Muscle of leg (tissue), 3 donors: ENCODE measurements at regions not wholly inside any gene's neighbourhood (a gene's known extent, or its start where the extent isn't known, plus 50 kb on each side); places are given as distances from the start of the nearest gene placed in this dataset.
A peak's percentile ranks its signal among the peaks of the same experiment; 100 is the strongest.

ENCODE experiments used
- DNase-seq: peaks from one replicate; pipeline ENCODE4 v3.0.0; 2013
- H3K27ac ChIP-seq: one replicate; pipeline ENCODE4 v1.5.1; 2013; ENCODE audit warnings: mild to moderate bottlenecking, low read length, control low read depth
- H3K27me3 ChIP-seq: one replicate; pipeline ENCODE4 v1.6.1; 2013; ENCODE audit warnings: low read length; ENCODE audit not compliant: control insufficient read depth, insufficient read depth
- H3K36me3 ChIP-seq: one replicate; pipeline ENCODE4 v1.6.1; 2013; ENCODE audit warnings: low read length; ENCODE audit not compliant: control insufficient read depth, insufficient read depth
- H3K4me1 ChIP-seq: one replicate; pipeline ENCODE4 v1.6.1; 2013; ENCODE audit warnings: low read length; ENCODE audit not compliant: control insufficient read depth, insufficient read depth
- H3K4me3 ChIP-seq: one replicate; pipeline ENCODE4 v1.5.1; 2013; ENCODE audit warnings: low read length, control low read depth
- H3K9me3 ChIP-seq: replicated peaks from 2 replicates; pipeline ENCODE4 v1.6.1; 2013; ENCODE audit warnings: low read depth, low read length; ENCODE audit not compliant: control insufficient read depth
- WGBS: methylation state at CpG from one replicate; pipeline ENCODE4 v1.1.5; 2013; ENCODE audit warnings: missing lambda C conversion rate; ENCODE audit not compliant: insufficient coverage; 5-methylcytosine and 5-hydroxymethylcytosine counted together

GRCh38 chrX:137297167-137297566 is 263.4 kb upstream of the GPR101 start:
- Histone ChIP-seq H3K9me3 (no peaks in the 10 kb centered on the region), H3K27ac (no peak overlapping the region), H3K4me3 (no peak overlapping the region), H3K27me3 (peaks cover 2% of the 10 kb centered on the region), H3K4me1 (no peaks in the 10 kb centered on the region), H3K36me3 (no peaks in the 10 kb centered on the region)
- WGBS, result 62% methylated on average over 2 of the region's 4 CpGs
- DNase-seq, result no peak

- Histone ChIP-seq H3K9me3 (no peaks in the 10 kb centered on the region), H3K4me1 (no peaks in the 10 kb centered on the region), H3K27ac (no peak overlapping the region), H3K27me3 (peaks cover under 1% of the 10 kb centered on the region), H3K36me3 (no peaks in the 10 kb centered on the region), H3K4me3 (no peak overlapping the region)
- DNase-seq, result no peak
- 34% methylated on average over 2 of the region's 3 CpGs for WGBS
Observed at GRCh38 chrX:137290011-137290410, 256.2 kb upstream of the GPR101 start.

GRCh38 chrX:137287191-137287590 is 253.4 kb upstream of the GPR101 start:
- no peaks in the 10 kb centered on the region for H3K4me1 ChIP-seq
- H3K36me3 ChIP-seq, result no peaks in the 10 kb centered on the region
- peaks cover 2% of the 10 kb centered on the region for H3K27me3 ChIP-seq
- DNase-seq, result no peak
- H3K9me3 ChIP-seq, result no peaks in the 10 kb centered on the region
- H3K4me3 ChIP-seq, result no peak overlapping the region
- H3K27ac ChIP-seq, result no peak overlapping the region
- 100% methylated on average over 1 of the region's 3 CpGs for WGBS

GRCh38 chrX:137286423-137286822 is 252.6 kb upstream of the GPR101 start:
- Histone ChIP-seq H3K4me3 (no peak overlapping the region), H3K36me3 (no peaks in the 10 kb centered on the region), H3K4me1 (no peaks in the 10 kb centered on the region), H3K27ac (no peak overlapping the region), H3K27me3 (peaks cover 2% of the 10 kb centered on the region), H3K9me3 (no peaks in the 10 kb centered on the region)
- no CpG with 5 or more reads among the region's 2 CpGs for WGBS
- no peak for DNase-seq

GRCh38 chrX:137278825-137279224 is 245.0 kb upstream of the GPR101 start:
- no peaks in the 10 kb centered on the region for H3K4me1 ChIP-seq
- no peaks in the 10 kb centered on the region for H3K9me3 ChIP-seq
- H3K4me3 ChIP-seq, result no peak overlapping the region
- H3K27me3 ChIP-seq, result peaks cover 4% of the 10 kb centered on the region
- H3K27ac ChIP-seq, result no peak overlapping the region
- WGBS, result no CpG with 5 or more reads among the region's 4 CpGs
- no peaks in the 10 kb centered on the region for H3K36me3 ChIP-seq
- no peak for DNase-seq

GRCh38 chrX:137263374-137263773 is 229.6 kb upstream of the GPR101 start:
- H3K4me1 ChIP-seq, result no peaks in the 10 kb centered on the region
- no peaks in the 10 kb centered on the region for H3K36me3 ChIP-seq
- H3K4me3 ChIP-seq, result no peak overlapping the region
- no peak overlapping the region for H3K27ac ChIP-seq
- peaks cover 5% of the 10 kb centered on the region for H3K27me3 ChIP-seq
- no peak for DNase-seq
- no CpG with 5 or more reads among the region's 3 CpGs for WGBS
- no peaks in the 10 kb centered on the region for H3K9me3 ChIP-seq

- Histone ChIP-seq H3K27me3 (no peaks in the 10 kb centered on the region), H3K9me3 (no peaks in the 10 kb centered on the region), H3K4me3 (no peak overlapping the region), H3K27ac (no peak overlapping the region), H3K36me3 (no peaks in the 10 kb centered on the region), H3K4me1 (no peaks in the 10 kb centered on the region)
- no peak for DNase-seq
- no CpG with 5 or more reads among the region's 2 CpGs for WGBS
Observed at GRCh38 chrX:137245183-137245582, 211.4 kb upstream of the GPR101 start.

GRCh38 chrX:137236837-137237236 is 203.0 kb upstream of the GPR101 start:
- Histone ChIP-seq H3K4me3 (no peak overlapping the region), H3K4me1 (no peaks in the 10 kb centered on the region), H3K36me3 (no peaks in the 10 kb centered on the region), H3K27ac (no peak overlapping the region), H3K9me3 (no peaks in the 10 kb centered on the region), H3K27me3 (peaks cover 2% of the 10 kb centered on the region)
- DNase-seq, result no peak
- WGBS, result 60% methylated on average over 2 of the region's 4 CpGs

GRCh38 chrX:137234651-137235402 is 201.0 kb upstream of the GPR101 start:
- Histone ChIP-seq H3K27me3 (peaks cover 2% of the 10 kb centered on the region), H3K9me3 (no peaks in the 10 kb centered on the region), H3K4me1 (no peaks in the 10 kb centered on the region), H3K27ac (no peak overlapping the region), H3K4me3 (no peak overlapping the region), H3K36me3 (no peaks in the 10 kb centered on the region)
- DNase-seq, result no peak
- WGBS, result 38% methylated on average over 3 of the region's 6 CpGs

GRCh38 chrX:137233478-137233877 is 199.7 kb upstream of the GPR101 start:
- H3K27me3 ChIP-seq, result peaks cover 2% of the 10 kb centered on the region
- H3K4me3 ChIP-seq, result no peak overlapping the region
- no peak for DNase-seq
- no peaks in the 10 kb centered on the region for H3K36me3 ChIP-seq
- H3K9me3 ChIP-seq, result no peaks in the 10 kb centered on the region
- H3K27ac ChIP-seq, result no peak overlapping the region
- no peaks in the 10 kb centered on the region for H3K4me1 ChIP-seq
- no CpG with 5 or more reads among the region's 3 CpGs for WGBS

GRCh38 chrX:137227151-137227550 is 193.4 kb upstream of the GPR101 start:
- Histone ChIP-seq H3K4me1 (peaks cover 5% of the 10 kb centered on the region), H3K9me3 (no peaks in the 10 kb centered on the region), H3K27me3 (peaks cover 1% of the 10 kb centered on the region), H3K27ac (peak overlapping the region; percentile 37), H3K36me3 (no peaks in the 10 kb centered on the region), H3K4me3 (no peak overlapping the region)
- WGBS, result 40% methylated on average over 1 of the region's 2 CpGs
- peak; percentile 86 for DNase-seq
